Thyroid gland (tissue), 4 donors: ENCODE measurements at regions not wholly inside any gene's neighbourhood (a gene's known extent, or its start where the extent isn't known, plus 50 kb on each side); places are given as distances from the start of the nearest gene placed in this dataset.

Experiments used
- POLR2A ChIP-seq, 2 donors: fragments of 450-650 bp; IDR thresholded peaks; one replicate each; pipeline ENCODE4 v1.6.1; 2017; ENCODE audit warnings: antibody characterized with exemption in 2 of 2, mild to moderate bottlenecking in 2 of 2, moderate library complexity in 1 of 2
- TF ChIP-seq, protein P1 (sequence below), 6 experiments: fragments of 200-600 bp in 3 of 6; fragments of 450-650 bp in 3 of 6; sonication (generic) in 3 of 6; IDR thresholded peaks; one replicate each; pipeline ENCODE4 v1.5.1; 2016 to 2019; ENCODE audit warnings: antibody characterized with exemption in 6 of 6, mild to moderate bottlenecking in 2 of 6, inconsistent platforms in 1 of 6, moderate library complexity in 1 of 6

DNA sequence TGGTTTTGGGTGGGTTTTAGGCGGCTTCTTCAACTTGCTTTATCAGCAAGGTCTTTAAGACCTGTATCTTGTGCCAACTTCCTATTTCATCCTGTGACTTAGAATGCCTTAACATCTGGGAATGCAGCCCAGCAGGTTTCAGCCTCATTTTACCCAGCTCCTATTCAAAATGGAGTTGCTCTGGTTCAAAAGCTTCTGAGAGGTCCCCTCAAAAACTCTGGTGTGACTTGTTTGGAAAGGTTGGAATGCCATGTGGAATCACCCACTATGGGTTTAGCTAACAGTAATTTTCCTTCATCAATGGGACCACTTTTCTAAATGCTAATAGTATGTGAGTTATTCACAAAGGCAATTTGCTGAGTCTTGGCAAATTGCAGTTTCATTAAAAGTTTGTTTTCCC lies 509.4 kb upstream of the SMIM21 start:
- TF ChIP-seq POLR2A (IDR thresholded peaks at IDR 0.05) = no peak
- TF ChIP-seq, protein P1, sequence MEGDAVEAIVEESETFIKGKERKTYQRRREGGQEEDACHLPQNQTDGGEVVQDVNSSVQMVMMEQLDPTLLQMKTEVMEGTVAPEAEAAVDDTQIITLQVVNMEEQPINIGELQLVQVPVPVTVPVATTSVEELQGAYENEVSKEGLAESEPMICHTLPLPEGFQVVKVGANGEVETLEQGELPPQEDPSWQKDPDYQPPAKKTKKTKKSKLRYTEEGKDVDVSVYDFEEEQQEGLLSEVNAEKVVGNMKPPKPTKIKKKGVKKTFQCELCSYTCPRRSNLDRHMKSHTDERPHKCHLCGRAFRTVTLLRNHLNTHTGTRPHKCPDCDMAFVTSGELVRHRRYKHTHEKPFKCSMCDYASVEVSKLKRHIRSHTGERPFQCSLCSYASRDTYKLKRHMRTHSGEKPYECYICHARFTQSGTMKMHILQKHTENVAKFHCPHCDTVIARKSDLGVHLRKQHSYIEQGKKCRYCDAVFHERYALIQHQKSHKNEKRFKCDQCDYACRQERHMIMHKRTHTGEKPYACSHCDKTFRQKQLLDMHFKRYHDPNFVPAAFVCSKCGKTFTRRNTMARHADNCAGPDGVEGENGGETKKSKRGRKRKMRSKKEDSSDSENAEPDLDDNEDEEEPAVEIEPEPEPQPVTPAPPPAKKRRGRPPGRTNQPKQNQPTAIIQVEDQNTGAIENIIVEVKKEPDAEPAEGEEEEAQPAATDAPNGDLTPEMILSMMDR (IDR thresholded peaks at IDR 0.05) = no peak
